ENCODE measurements at regions not wholly inside any gene's neighbourhood (a gene's known extent, or its start where the extent isn't known, plus 50 kb on each side); places are given as distances from the start of the nearest gene placed in this dataset.

DNA sequence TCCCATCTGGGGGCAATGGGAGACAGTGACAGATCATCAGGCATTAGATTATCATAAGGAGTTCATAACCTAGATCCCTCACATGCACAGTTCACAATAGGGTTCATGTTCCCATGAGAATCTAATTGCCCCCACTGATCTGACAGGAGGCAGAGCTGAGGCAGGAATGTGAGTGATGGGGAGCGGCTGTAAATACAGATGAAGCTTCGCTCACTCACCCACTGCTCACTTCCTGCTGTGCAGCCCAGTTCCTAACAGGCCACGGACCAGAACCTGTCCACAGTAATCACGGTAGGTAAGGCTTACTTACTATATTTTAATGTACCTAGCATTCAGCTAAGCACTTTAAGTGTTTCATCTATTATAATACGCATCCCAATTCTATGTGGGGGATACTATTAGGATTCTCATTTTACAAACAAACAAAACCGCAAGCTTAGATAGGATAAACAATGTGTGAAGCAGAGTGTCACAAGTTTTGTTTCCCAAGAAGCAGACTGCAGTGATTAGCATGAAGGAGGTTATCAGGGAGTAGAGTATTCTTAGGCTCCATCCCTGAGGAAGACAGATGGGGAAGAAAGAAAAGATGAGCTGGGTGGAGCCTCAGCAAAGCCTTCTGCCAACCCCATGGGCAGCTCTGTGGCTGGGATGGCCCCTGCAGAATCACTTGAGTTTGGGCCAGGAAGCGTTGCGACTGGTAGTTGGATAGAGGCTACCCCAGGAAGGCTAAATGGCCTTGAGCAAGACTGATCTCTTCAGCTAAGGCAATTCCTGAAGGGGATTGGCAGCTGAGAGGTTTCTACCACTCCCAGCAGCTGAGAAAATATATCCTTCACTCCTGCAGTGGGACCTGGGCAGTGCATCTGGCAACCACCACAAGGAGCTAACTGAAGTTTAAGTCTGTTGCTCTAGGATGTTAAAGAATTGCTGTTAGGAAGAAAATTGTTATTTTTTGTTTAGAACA lies 133.1 kb downstream of the MREG start:
- TF ChIP-seq, protein P1, sequence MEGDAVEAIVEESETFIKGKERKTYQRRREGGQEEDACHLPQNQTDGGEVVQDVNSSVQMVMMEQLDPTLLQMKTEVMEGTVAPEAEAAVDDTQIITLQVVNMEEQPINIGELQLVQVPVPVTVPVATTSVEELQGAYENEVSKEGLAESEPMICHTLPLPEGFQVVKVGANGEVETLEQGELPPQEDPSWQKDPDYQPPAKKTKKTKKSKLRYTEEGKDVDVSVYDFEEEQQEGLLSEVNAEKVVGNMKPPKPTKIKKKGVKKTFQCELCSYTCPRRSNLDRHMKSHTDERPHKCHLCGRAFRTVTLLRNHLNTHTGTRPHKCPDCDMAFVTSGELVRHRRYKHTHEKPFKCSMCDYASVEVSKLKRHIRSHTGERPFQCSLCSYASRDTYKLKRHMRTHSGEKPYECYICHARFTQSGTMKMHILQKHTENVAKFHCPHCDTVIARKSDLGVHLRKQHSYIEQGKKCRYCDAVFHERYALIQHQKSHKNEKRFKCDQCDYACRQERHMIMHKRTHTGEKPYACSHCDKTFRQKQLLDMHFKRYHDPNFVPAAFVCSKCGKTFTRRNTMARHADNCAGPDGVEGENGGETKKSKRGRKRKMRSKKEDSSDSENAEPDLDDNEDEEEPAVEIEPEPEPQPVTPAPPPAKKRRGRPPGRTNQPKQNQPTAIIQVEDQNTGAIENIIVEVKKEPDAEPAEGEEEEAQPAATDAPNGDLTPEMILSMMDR (conservative IDR thresholded peaks at IDR 0.05; ENCODE audit: low read length), result no peak
- no peak for TF ChIP-seq EZH2phosphoT487 (IDR thresholded peaks at IDR 0.05; ENCODE audit: borderline replicate concordance)
